GM13976 (cell line): ENCODE measurements at regions not wholly inside any gene's neighbourhood (a gene's known extent, or its start where the extent isn't known, plus 50 kb on each side); places are given as distances from the start of the nearest gene placed in this dataset.

Experiments used
- DNase-seq: peaks from one replicate; pipeline ENCODE4 v3.0.0; 2012; ENCODE audit warnings: low spot score
- CTCF ChIP-seq: IDR thresholded peaks from 2 replicates; pipeline ENCODE4 v1.5.1; 2012; ENCODE audit warnings: borderline replicate concordance, mild to moderate bottlenecking; ENCODE audit not compliant: insufficient read depth; ENCODE audit errors: extremely low read depth, missing control alignments, control extremely low read depth
- in situ Hi-C: fragments of 300-500 bp; cut with MboI; formaldehyde crosslinking; loops from one replicate; pipeline ENCODE4 v1.12.0; 2022; ENCODE audit warnings: low sequenced_read_pairs, mixed read lengths, inconsistent platforms; ENCODE audit not compliant: unreplicated experiment

GRCh38 chr1:36725151-36725550, 242.4 kb upstream of the CSF3R start:
- no peak for TF ChIP-seq CTCF
- in situ Hi-C loops = no loop called here
- DNase-seq = no peak

GRCh38 chr1:36723813-36724212, 241.1 kb upstream of the CSF3R start:
- no peak for TF ChIP-seq CTCF
- no peak for DNase-seq
- in situ Hi-C loops = no loop called here

- DNase-seq = no peak
- no peak for TF ChIP-seq CTCF
- in situ Hi-C loops = no loop called here
Observed at GRCh38 chr1:36722871-36723270, 240.2 kb upstream of the CSF3R start.

- TF ChIP-seq CTCF = no peak
- DNase-seq = no peak
- in situ Hi-C loops = no loop called here
Observed at GRCh38 chr1:36721261-36721660, 238.5 kb upstream of the CSF3R start.

GRCh38 chr1:36717431-36717830, 234.7 kb upstream of the CSF3R start:
- DNase-seq = no peak
- in situ Hi-C loops = no loop called here

GRCh38 chr1:36715797-36716196, 233.1 kb upstream of the CSF3R start:
- in situ Hi-C loops = no loop called here
- no peak for DNase-seq
- no peak for TF ChIP-seq CTCF

More at GRCh38 chr1:36717431-36717830, 234.7 kb upstream of the CSF3R start:
- no peak for TF ChIP-seq CTCF

GRCh38 chr1:36714301-36714700, 231.6 kb upstream of the CSF3R start:
- no peak for DNase-seq
- in situ Hi-C loops = no loop called here
- no peak for TF ChIP-seq CTCF
